Esophagus muscularis mucosa (tissue), 4 donors: ENCODE measurements at regions not wholly inside any gene's neighbourhood (a gene's known extent, or its start where the extent isn't known, plus 50 kb on each side); places are given as distances from the start of the nearest gene placed in this dataset.

Experiments used
- DNase-seq: peaks from one replicate; pipeline ENCODE4 v3.0.0-alpha.2; 2017; ENCODE audit errors: extremely low spot score
- H3K27ac ChIP-seq, 4 donors: fragments of 200-600 bp; sonication (generic); replicated peaks in 1 of 4; 1 replicate in 3 of 4; 2 replicates in 1 of 4; pipeline ENCODE4 v1.5.1; 2016 to 2019; ENCODE audit warnings: mild to moderate bottlenecking in 1 of 4
- H3K27me3 ChIP-seq, 4 donors: fragments of 200-600 bp; sonication (generic); one replicate each; pipeline versions ENCODE4 v1.5.1 to v1.6.0; 2016 to 2019
- H3K36me3 ChIP-seq, 4 donors: fragments of 200-600 bp; sonication (generic); one replicate each; pipeline ENCODE4 v1.5.1; 2016 to 2019
- H3K4me1 ChIP-seq, 4 donors: fragments of 200-600 bp; sonication (generic); one replicate each; pipeline ENCODE4 v1.5.1; 2016 to 2019
- H3K4me3 ChIP-seq, 4 donors: fragments of 200-600 bp; sonication (generic); 1 replicate in 2 of 4; 2 replicates in 2 of 4; pipeline ENCODE4 v1.5.1; 2016 to 2019; ENCODE audit warnings: mild to moderate bottlenecking in 4 of 4, moderate library complexity in 1 of 4
- H3K9me3 ChIP-seq, 4 donors: fragments of 200-600 bp; sonication (generic); 1 replicate in 3 of 4; 2 replicates in 1 of 4; pipeline ENCODE4 v1.5.1; 2016 to 2019
- CTCF ChIP-seq, 3 experiments: fragments of 200-600 bp in 2 of 3; fragments of 450-650 bp in 1 of 3; sonication (generic) in 2 of 3; IDR thresholded peaks; one replicate each; pipeline ENCODE4 v1.5.1; 2017 to 2019; ENCODE audit warnings: antibody characterized with exemption in 3 of 3, mild to moderate bottlenecking in 2 of 3, moderate library complexity in 1 of 3
- EP300 ChIP-seq: sonication (generic); formaldehyde crosslinking; IDR thresholded peaks from one replicate; pipeline ENCODE4 v1.6.1; 2017; ENCODE audit warnings: antibody characterized with exemption
- POLR2A ChIP-seq: fragments of 450-650 bp; IDR thresholded peaks from one replicate; pipeline ENCODE4 v1.6.1; 2017; ENCODE audit warnings: antibody characterized with exemption, moderate library complexity, mild to moderate bottlenecking, low read depth
- POLR2AphosphoS5 ChIP-seq, 2 donors: sonication (generic); formaldehyde crosslinking; IDR thresholded peaks; one replicate each; pipeline ENCODE4 v1.6.1; 2017; ENCODE audit warnings: antibody characterized with exemption in 2 of 2
- WGBS: methylation state at CpG from one replicate; pipeline ENCODE4 v1.1.5; 2018; 5-methylcytosine and 5-hydroxymethylcytosine counted together
- intact Hi-C: fragments of 100-400 bp; cut with DNase I; formaldehyde crosslinking; loops from one replicate; pipeline ENCODE4 v1.15.1; 2023

- TF ChIP-seq EP300 (no peak), CTCF (IDR thresholded peaks at IDR 0.05) (no peak), POLR2AphosphoS5 (IDR thresholded peaks at IDR 0.05) (no peak), POLR2A (no peak)
- Histone ChIP-seq H3K27me3 (no peaks in the 10 kb centered on the region), H3K27ac (no peak overlapping the region), H3K4me1 (no peaks in the 10 kb centered on the region), H3K36me3 (no peaks in the 10 kb centered on the region), H3K4me3 (no peak overlapping the region), H3K9me3 (no peaks in the 10 kb centered on the region)
- intact Hi-C loops, result no loop called here
- WGBS, result 84% methylated on average over 1 of the region's 1 CpG
- DNase-seq, result no peak
Measured at GRCh38 chr11:82305123-82305522, 428.5 kb downstream of the FAM181B start.

- Histone ChIP-seq H3K27me3 (no peaks in the 10 kb centered on the region), H3K27ac (no peak overlapping the region), H3K4me1 (no peaks in the 10 kb centered on the region), H3K9me3 (no peaks in the 10 kb centered on the region), H3K4me3 (no peak overlapping the region), H3K36me3 (no peaks in the 10 kb centered on the region)
- DNase-seq, result no peak
- no peak for TF ChIP-seq POLR2AphosphoS5 (IDR thresholded peaks at IDR 0.05)
- no peak for TF ChIP-seq EP300
- no peak for TF ChIP-seq CTCF (IDR thresholded peaks at IDR 0.05)
- TF ChIP-seq POLR2A, result no peak
- intact Hi-C loops, result loop anchor here (5.0 kb wide), 1 partner anchor 49 kb away; no protein-coding TSS in a partner anchor
Measured at GRCh38 chr11:82303671-82304070, 430.0 kb downstream of the FAM181B start.

GRCh38 chr11:82288471-82288870 is 445.2 kb downstream of the FAM181B start:
- DNase-seq, result no peak
- TF ChIP-seq EP300, result no peak
- no peak for TF ChIP-seq POLR2A
- H3K4me1 ChIP-seq, result no peaks in the 10 kb centered on the region
- no peaks in the 10 kb centered on the region for H3K27me3 ChIP-seq
- intact Hi-C loops, result no loop called here
- no peak overlapping the region for H3K27ac ChIP-seq
- no peaks in the 10 kb centered on the region for H3K36me3 ChIP-seq
- H3K4me3 ChIP-seq, result no peak overlapping the region
- 45% methylated on average over 2 of the region's 2 CpGs for WGBS
- peaks cover 0 to 9% (median 0%) of the 10 kb centered on the region in 4 donors for H3K9me3 ChIP-seq

- intact Hi-C loops, result no loop called here
- Histone ChIP-seq H3K4me3 (no peak overlapping the region), H3K36me3 (no peaks in the 10 kb centered on the region), H3K27ac (no peak overlapping the region), H3K27me3 (no peaks in the 10 kb centered on the region), H3K9me3 (no peaks in the 10 kb centered on the region), H3K4me1 (no peaks in the 10 kb centered on the region)
- no peak for DNase-seq
- TF ChIP-seq POLR2AphosphoS5 (IDR thresholded peaks at IDR 0.05), result no peak
- TF ChIP-seq POLR2A, result no peak
- TF ChIP-seq CTCF (IDR thresholded peaks at IDR 0.05), result no peak
- no peak for TF ChIP-seq EP300
- 91% methylated on average over 1 of the region's 1 CpG for WGBS
Measured at GRCh38 chr11:82270870-82271269, 462.8 kb downstream of the FAM181B start.

- H3K4me1 ChIP-seq, result no peaks in the 10 kb centered on the region
- no peaks in the 10 kb centered on the region for H3K36me3 ChIP-seq
- intact Hi-C loops, result no loop called here
- H3K4me3 ChIP-seq, result no peak overlapping the region
- no peak overlapping the region for H3K27ac ChIP-seq
- H3K9me3 ChIP-seq, result no peaks in the 10 kb centered on the region
- 67% methylated on average over 6 of the region's 6 CpGs for WGBS
- DNase-seq, result no peak
- TF ChIP-seq EP300, result no peak
- no peak for TF ChIP-seq CTCF (IDR thresholded peaks at IDR 0.05)
- no peak for TF ChIP-seq POLR2A
- no peak for TF ChIP-seq POLR2AphosphoS5 (IDR thresholded peaks at IDR 0.05)
- no peaks in the 10 kb centered on the region for H3K27me3 ChIP-seq
Measured at GRCh38 chr11:82268627-82269026, 465.0 kb downstream of the FAM181B start.
